GM12878 (cell line): ENCODE measurements at regions not wholly inside any gene's neighbourhood (a gene's known extent, or its start where the extent isn't known, plus 50 kb on each side); places are given as distances from the start of the nearest gene placed in this dataset.

Experiments used
- CEBPB ChIP-seq, 2 experiments: fragments of 150-350 bp in 1 of 2; IDR thresholded peaks; 2 replicates each; pipeline ENCODE4 v1.6.1; 2012 to 2014; ENCODE audit warnings: low read depth in 2 of 2, low read length in 2 of 2, borderline replicate concordance in 1 of 2, inconsistent platforms in 1 of 2
- KAT2A ChIP-seq: conservative IDR thresholded peaks from 2 replicates; pipeline ENCODE4 v1.6.1; 2011; ENCODE audit warnings: low read depth, low read length; ENCODE audit not compliant: control insufficient read depth
- PKNOX1 ChIP-seq: fragments of 450-650 bp; IDR thresholded peaks from 2 replicates; pipeline ENCODE4 v1.6.1; 2016; ENCODE audit warnings: mild to moderate bottlenecking
- PRDM15 ChIP-seq: fragments of 450-650 bp; formaldehyde crosslinking; IDR thresholded peaks from 2 replicates; pipeline ENCODE4 v1.4.0; 2020; ENCODE audit warnings: mild to moderate bottlenecking, moderate library complexity
- RAD21 ChIP-seq: IDR thresholded peaks from 2 replicates; pipeline ENCODE4 v1.6.1; 2011; ENCODE audit warnings: mild to moderate bottlenecking, low read depth, low read length, moderate library complexity; ENCODE audit not compliant: insufficient read depth
- ZBTB4 ChIP-seq: fragments of 450-650 bp; formaldehyde crosslinking; IDR thresholded peaks from 2 replicates; pipeline ENCODE4 v1.4.0; 2022; ENCODE audit warnings: mild to moderate bottlenecking, moderate library complexity

GRCh38 chr7:153524070-153524601 lies 528.1 kb upstream of the DPP6 start (continued):
- no peak for TF ChIP-seq PKNOX1
- TF ChIP-seq CEBPB (IDR thresholded peaks at IDR 0.05; ENCODE audit: borderline replicate concordance in 1 of 2, low read depth in 2 of 2, low read length in 2 of 2) = no peak
- TF ChIP-seq KAT2A = no peak
- no peak for TF ChIP-seq PRDM15
- TF ChIP-seq ZBTB4 (CRISPR knock-in tag) = no peak
- no peak for TF ChIP-seq RAD21
